ENCODE measurements at regions not wholly inside any gene's neighbourhood (a gene's known extent, or its start where the extent isn't known, plus 50 kb on each side); places are given as distances from the start of the nearest gene placed in this dataset.
"Not testable (repeated sequence)": the region's sequence is repeated elsewhere in the genome, so short reads cannot be mapped to it uniquely, and the experiment has no call there.

GRCh38 chr10:34058845-34059614 lies 724.6 kb upstream of the NRP1 start:
- Histone ChIP-seq H3K4me1 (no peaks in the 10 kb centered on the region), H3K27ac (peak overlapping the region in 1 of 5 donors; percentile 4), H3K9me3 (peaks cover 0 to 29% (median 15%) of the 10 kb centered on the region in 4 donors), H3K36me3 (no peaks in the 10 kb centered on the region), H3K4me3 (no peak overlapping the region), H3K27me3 (no peaks in the 10 kb centered on the region)
- 53 to 68% (median 60%) methylated on average over 11 of the region's 11 CpGs for WGBS, 5 donors
- intact Hi-C loops (cut with DNase I; ENCODE audit: low total_unique reads), result no loop called here
- TF ChIP-seq CTCF (IDR thresholded peaks at IDR 0.05) (no peak), POLR2AphosphoS5 (IDR thresholded peaks at IDR 0.05) (no peak), POLR2A (IDR thresholded peaks at IDR 0.05) (no peak), EP300 (IDR thresholded peaks at IDR 0.05) (no peak)
- DNase-seq, result peak in 1 of 2 donors; percentile 53

GRCh38 chr10:34055410-34055985 lies 721.0 kb upstream of the NRP1 start:
- H3K27ac ChIP-seq; H3K36me3 ChIP-seq; H3K9me3 ChIP-seq; DNase-seq; H3K27me3 ChIP-seq; intact Hi-C loops (cut with DNase I; ENCODE audit: low total_unique reads); H3K4me1 ChIP-seq; H3K4me3 ChIP-seq: not testable (repeated sequence)
- WGBS, 5 donors, result 95 to 98% (median 97%) methylated on average over 14 to 38 of the region's 38 CpGs

DNA sequence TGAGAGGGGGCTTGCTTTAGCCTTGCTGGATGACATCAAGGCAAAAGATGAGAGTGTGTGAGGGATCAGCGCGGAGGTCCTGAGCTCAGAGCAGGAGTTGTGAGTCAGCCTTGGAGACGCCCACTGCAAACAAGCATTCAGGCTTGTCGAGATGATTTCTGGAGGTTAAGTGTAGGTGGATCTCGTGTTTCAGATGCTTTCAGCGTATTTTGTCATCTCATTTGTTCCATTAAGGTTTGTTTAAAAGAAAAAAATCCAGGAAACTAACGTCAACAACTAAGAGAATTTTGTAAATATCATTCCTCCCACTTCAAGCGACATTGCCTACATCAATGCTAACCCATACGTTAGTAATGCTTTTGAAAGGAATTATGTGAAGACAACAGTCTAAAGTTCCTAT lies 715.4 kb upstream of the NRP1 start:
- DNase-seq, result peak in 1 of 2 donors; percentile 44
- H3K9me3 ChIP-seq, result no peaks in the 10 kb centered on the region
- no peak for TF ChIP-seq CTCF (IDR thresholded peaks at IDR 0.05)
- TF ChIP-seq POLR2AphosphoS5 (IDR thresholded peaks at IDR 0.05), result no peak
- TF ChIP-seq POLR2A (IDR thresholded peaks at IDR 0.05), result no peak
- TF ChIP-seq EP300 (IDR thresholded peaks at IDR 0.05), result no peak
- WGBS, 5 donors, result 35 to 53% (median 45%) methylated on average over 9 of the region's 9 CpGs
- no peak overlapping the region for H3K27ac ChIP-seq
- H3K4me1 ChIP-seq, result no peaks in the 10 kb centered on the region
- no peaks in the 10 kb centered on the region for H3K27me3 ChIP-seq
- intact Hi-C loops (cut with DNase I; ENCODE audit: low total_unique reads), result no loop called here
- H3K4me3 ChIP-seq, result no peak overlapping the region
- no peaks in the 10 kb centered on the region for H3K36me3 ChIP-seq

- Histone ChIP-seq H3K27me3 (no peaks in the 10 kb centered on the region), H3K4me1 (no peaks in the 10 kb centered on the region), H3K9me3 (no peaks in the 10 kb centered on the region), H3K4me3 (no peak overlapping the region), H3K27ac (no peak overlapping the region), H3K36me3 (no peaks in the 10 kb centered on the region)
- TF ChIP-seq CTCF (IDR thresholded peaks at IDR 0.05) (no peak), POLR2AphosphoS5 (IDR thresholded peaks at IDR 0.05) (no peak), EP300 (IDR thresholded peaks at IDR 0.05) (no peak), POLR2A (IDR thresholded peaks at IDR 0.05) (no peak)
- WGBS, 5 donors, result 61 to 71% (median 70%) methylated on average over 3 of the region's 3 CpGs
- DNase-seq, result no peak
- intact Hi-C loops (cut with DNase I; ENCODE audit: low total_unique reads), result no loop called here
These were observed 715.0 kb upstream of the NRP1 start for GRCh38 chr10:34049469-34049868.

GRCh38 chr10:34047389-34047788 lies 712.9 kb upstream of the NRP1 start:
- Histone ChIP-seq H3K4me3 (no peak overlapping the region), H3K27ac (no peak overlapping the region), H3K4me1 (no peaks in the 10 kb centered on the region), H3K36me3 (no peaks in the 10 kb centered on the region), H3K9me3 (no peaks in the 10 kb centered on the region), H3K27me3 (no peaks in the 10 kb centered on the region)
- 86 to 95% (median 91%) methylated on average over 7 of the region's 7 CpGs for WGBS, 5 donors
- TF ChIP-seq CTCF (IDR thresholded peaks at IDR 0.05), result no peak
- TF ChIP-seq POLR2A (IDR thresholded peaks at IDR 0.05), result no peak
- no peak for TF ChIP-seq POLR2AphosphoS5 (IDR thresholded peaks at IDR 0.05)
- no peak for TF ChIP-seq EP300 (IDR thresholded peaks at IDR 0.05)
- intact Hi-C loops (cut with DNase I; ENCODE audit: low total_unique reads), result no loop called here
- no peak for DNase-seq

Data from stomach (tissue), 8 donors.